ENCODE measurements at regions not wholly inside any gene's neighbourhood (a gene's known extent, or its start where the extent isn't known, plus 50 kb on each side); places are given as distances from the start of the nearest gene placed in this dataset.

- TF ChIP-seq, protein P1, sequence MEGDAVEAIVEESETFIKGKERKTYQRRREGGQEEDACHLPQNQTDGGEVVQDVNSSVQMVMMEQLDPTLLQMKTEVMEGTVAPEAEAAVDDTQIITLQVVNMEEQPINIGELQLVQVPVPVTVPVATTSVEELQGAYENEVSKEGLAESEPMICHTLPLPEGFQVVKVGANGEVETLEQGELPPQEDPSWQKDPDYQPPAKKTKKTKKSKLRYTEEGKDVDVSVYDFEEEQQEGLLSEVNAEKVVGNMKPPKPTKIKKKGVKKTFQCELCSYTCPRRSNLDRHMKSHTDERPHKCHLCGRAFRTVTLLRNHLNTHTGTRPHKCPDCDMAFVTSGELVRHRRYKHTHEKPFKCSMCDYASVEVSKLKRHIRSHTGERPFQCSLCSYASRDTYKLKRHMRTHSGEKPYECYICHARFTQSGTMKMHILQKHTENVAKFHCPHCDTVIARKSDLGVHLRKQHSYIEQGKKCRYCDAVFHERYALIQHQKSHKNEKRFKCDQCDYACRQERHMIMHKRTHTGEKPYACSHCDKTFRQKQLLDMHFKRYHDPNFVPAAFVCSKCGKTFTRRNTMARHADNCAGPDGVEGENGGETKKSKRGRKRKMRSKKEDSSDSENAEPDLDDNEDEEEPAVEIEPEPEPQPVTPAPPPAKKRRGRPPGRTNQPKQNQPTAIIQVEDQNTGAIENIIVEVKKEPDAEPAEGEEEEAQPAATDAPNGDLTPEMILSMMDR (IDR thresholded peaks at IDR 0.05; ENCODE audit: low read depth, low read length, poor library complexity, severe bottlenecking), result no peak
- no peak for TF ChIP-seq EZH2phosphoT487 (IDR thresholded peaks at IDR 0.05; ENCODE audit: borderline replicate concordance, low read length)
Measured at GRCh38 chr6:6474170-6474920, 114.2 kb upstream of the LY86 start.
